Tibial nerve (tissue), 4 donors: ENCODE measurements at regions not wholly inside any gene's neighbourhood (a gene's known extent, or its start where the extent isn't known, plus 50 kb on each side); places are given as distances from the start of the nearest gene placed in this dataset.

Experiments
- EP300 ChIP-seq, 2 donors: sonication (generic); formaldehyde crosslinking; IDR thresholded peaks; one replicate each; pipeline ENCODE4 v1.6.1; 2017; ENCODE audit warnings: antibody characterized with exemption in 2 of 2, mild to moderate bottlenecking in 1 of 2
- POLR2A ChIP-seq, 2 donors: fragments of 450-650 bp; IDR thresholded peaks; one replicate each; pipeline ENCODE4 v1.6.1; 2017; ENCODE audit warnings: antibody characterized with exemption in 2 of 2, mild to moderate bottlenecking in 2 of 2, moderate library complexity in 2 of 2
- TF ChIP-seq, protein P1 (sequence below), 5 experiments: fragments of 200-600 bp in 3 of 5; fragments of 450-650 bp in 2 of 5; sonication (generic) in 3 of 5; IDR thresholded peaks; one replicate each; pipeline ENCODE4 v1.5.1; 2016 to 2019; ENCODE audit warnings: antibody characterized with exemption in 5 of 5, mild to moderate bottlenecking in 3 of 5, moderate library complexity in 2 of 5

DNA sequence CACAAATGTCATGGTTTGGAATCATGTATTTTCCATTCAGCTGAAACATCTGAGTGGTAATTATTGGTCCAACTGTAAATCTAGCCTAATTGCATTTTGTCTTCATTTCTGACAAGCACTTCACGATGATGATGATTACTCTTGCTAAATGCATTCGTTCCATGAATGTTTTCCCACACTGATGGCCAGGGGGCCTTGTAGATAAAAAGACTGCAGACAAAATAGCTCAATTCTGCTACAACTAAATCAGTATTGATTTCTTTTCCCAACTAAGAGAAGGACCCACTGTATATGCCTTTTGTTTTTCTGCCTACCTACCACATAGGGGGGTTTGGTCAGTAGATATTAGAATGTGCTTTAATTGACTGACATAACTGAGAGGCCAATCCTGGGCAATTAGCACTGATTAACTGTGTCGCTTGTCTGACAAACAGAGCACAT lies 1351.3 kb upstream of the NUDT12 start:
- TF ChIP-seq POLR2A (IDR thresholded peaks at IDR 0.05) (no peak), EP300 (IDR thresholded peaks at IDR 0.05) (no peak)
- TF ChIP-seq, protein P1, sequence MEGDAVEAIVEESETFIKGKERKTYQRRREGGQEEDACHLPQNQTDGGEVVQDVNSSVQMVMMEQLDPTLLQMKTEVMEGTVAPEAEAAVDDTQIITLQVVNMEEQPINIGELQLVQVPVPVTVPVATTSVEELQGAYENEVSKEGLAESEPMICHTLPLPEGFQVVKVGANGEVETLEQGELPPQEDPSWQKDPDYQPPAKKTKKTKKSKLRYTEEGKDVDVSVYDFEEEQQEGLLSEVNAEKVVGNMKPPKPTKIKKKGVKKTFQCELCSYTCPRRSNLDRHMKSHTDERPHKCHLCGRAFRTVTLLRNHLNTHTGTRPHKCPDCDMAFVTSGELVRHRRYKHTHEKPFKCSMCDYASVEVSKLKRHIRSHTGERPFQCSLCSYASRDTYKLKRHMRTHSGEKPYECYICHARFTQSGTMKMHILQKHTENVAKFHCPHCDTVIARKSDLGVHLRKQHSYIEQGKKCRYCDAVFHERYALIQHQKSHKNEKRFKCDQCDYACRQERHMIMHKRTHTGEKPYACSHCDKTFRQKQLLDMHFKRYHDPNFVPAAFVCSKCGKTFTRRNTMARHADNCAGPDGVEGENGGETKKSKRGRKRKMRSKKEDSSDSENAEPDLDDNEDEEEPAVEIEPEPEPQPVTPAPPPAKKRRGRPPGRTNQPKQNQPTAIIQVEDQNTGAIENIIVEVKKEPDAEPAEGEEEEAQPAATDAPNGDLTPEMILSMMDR (IDR thresholded peaks at IDR 0.05) = no peak
